H54 (cell line): ENCODE measurements at regions not wholly inside any gene's neighbourhood (a gene's known extent, or its start where the extent isn't known, plus 50 kb on each side); places are given as distances from the start of the nearest gene placed in this dataset.
"Not testable (repeated sequence)": the region's sequence is repeated elsewhere in the genome, so short reads cannot be mapped to it uniquely, and the experiment has no call there.

Source experiments
- DNase-seq: peaks from one replicate; pipeline ENCODE4 v3.0.0; 2011; ENCODE audit warnings: low spot score, mixed read lengths; ENCODE audit not compliant: insufficient read length
- FAIRE-seq: peaks from 3 replicates; lab custom pipeline; 2011; peaks lifted over from hg19 to GRCh38; lab: Jason Lieb, UNC
- POLR2A ChIP-seq: IDR thresholded peaks from 2 replicates; pipeline ENCODE4 v1.6.1; 2011; ENCODE audit warnings: low read depth, mild to moderate bottlenecking, low read length

GRCh38 chr5:29023541-29023940 lies 1985.2 kb upstream of the CDH9 start:
- TF ChIP-seq POLR2A, result no peak
- FAIRE-seq (no peak), DNase-seq (no peak)

DNA sequence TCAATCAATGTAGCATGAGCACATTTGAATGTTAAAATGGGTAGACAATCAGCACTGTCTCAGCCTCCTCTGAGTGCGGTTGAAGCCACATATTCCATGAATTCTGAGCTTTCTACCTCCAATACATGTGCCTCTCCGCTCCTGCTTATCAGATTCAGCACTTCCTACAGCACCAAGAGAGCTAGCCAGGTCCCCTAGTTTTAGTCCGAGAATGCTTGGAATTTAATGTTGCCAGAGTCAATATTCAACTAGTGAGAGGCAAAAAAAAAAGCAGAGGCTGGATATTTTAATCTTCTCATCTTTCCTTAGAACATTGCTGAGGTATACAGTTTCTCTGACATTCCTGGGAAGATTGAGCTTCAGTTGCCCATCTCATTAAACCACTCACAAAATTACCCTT lies 1979.1 kb upstream of the CDH9 start:
- FAIRE-seq (no peak), DNase-seq (no peak)
- TF ChIP-seq POLR2A, result no peak

GRCh38 chr5:29016067-29016466 lies 1977.7 kb upstream of the CDH9 start:
- no peak for FAIRE-seq
- TF ChIP-seq POLR2A, result no peak
- DNase-seq, result no peak

DNA sequence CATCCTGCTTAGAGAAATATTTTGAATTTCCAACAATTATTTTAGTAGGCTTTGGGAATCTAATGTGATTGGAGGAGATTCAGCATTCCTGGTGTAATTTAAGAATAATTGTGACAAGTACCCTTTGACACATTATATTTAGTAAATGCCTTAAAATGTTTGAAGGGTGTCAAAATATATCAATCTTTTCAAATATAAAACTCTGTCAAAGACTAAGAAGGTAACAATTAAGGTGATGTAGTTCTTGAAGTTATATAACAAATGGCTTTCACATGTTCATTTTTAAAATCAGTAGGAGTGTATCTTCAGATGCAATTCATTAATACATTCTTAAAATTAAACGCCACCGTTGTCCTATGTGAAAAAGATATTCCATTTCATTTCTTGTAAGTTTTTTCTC lies 1977.1 kb upstream of the CDH9 start:
- no peak for FAIRE-seq
- DNase-seq, result no peak
- TF ChIP-seq POLR2A, result no peak

- no peak for DNase-seq
- TF ChIP-seq POLR2A, result no peak
- FAIRE-seq, result peak; percentile 85
Observed at GRCh38 chr5:29005386-29005785, 1967.0 kb upstream of the CDH9 start.

DNA sequence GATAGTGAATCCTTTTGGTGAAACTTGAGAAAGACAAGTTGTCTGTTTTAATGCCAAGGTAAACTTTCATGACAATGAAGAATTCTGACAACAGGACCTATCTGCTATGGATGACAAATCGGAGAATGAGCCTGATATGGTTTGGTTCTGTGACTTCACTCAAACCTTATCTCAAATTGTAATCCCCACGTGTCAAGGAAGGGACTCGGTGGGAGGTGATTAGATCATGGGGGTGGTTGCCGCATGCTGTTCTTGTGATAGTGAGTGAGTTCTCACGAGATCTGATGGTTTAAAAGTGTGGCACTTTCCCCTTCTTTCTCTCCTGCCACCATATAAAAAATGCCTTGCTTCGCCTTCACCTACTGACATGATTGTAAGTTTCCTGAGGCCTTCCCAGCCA lies 1964.1 kb upstream of the CDH9 start:
- FAIRE-seq (peak; percentile 15), DNase-seq (no peak)
- TF ChIP-seq POLR2A, result no peak

GRCh38 chr5:29001666-29002065 lies 1963.3 kb upstream of the CDH9 start:
- FAIRE-seq (no peak), DNase-seq (no peak)
- TF ChIP-seq POLR2A, result no peak

GRCh38 chr5:28984639-28985038 lies 1946.3 kb upstream of the CDH9 start:
- no peak for FAIRE-seq
- TF ChIP-seq POLR2A, result no peak
- DNase-seq, result no peak

GRCh38 chr5:28975508-28975907 lies 1937.1 kb upstream of the CDH9 start:
- TF ChIP-seq POLR2A, result no peak
- FAIRE-seq, result no peak

GRCh38 chr5:28967848-28968247 lies 1929.5 kb upstream of the CDH9 start:
- FAIRE-seq, result no peak

More at GRCh38 chr5:28975508-28975907, 1937.1 kb upstream of the CDH9 start:
- DNase-seq, result no peak

GRCh38 chr5:28961816-28962215 lies 1923.4 kb upstream of the CDH9 start:
- DNase-seq (no peak), FAIRE-seq (no peak)
- no peak for TF ChIP-seq POLR2A

More at GRCh38 chr5:28967848-28968247, 1929.5 kb upstream of the CDH9 start:
- DNase-seq, result no peak
- TF ChIP-seq POLR2A, result no peak

DNA sequence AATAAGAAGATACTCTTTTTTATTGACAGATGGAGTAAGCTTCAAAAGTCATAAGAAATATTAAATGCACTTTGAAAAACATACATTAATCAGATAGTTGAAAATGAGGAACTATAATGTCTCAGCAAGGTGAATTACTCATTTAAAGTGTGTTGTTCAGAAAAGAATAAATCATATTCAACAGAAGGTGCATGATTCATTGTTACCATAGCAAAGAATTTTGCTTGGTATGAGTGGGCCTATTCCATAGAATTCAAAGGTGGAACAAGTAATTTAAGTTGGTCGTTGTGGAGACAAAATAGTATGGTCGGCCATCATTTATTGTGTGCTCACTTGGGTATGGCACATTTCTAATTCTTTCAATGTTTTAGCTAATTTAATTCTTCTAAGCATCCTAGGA lies 1920.2 kb upstream of the CDH9 start:
- no peak for TF ChIP-seq POLR2A
- DNase-seq (no peak), FAIRE-seq (peak; percentile 65)

- no peak for TF ChIP-seq POLR2A
- FAIRE-seq (no peak), DNase-seq (no peak)
Observed at GRCh38 chr5:28957450-28957849, 1919.1 kb upstream of the CDH9 start.

GRCh38 chr5:28954074-28954473 lies 1915.7 kb upstream of the CDH9 start:
- no peak for TF ChIP-seq POLR2A
- DNase-seq, result no peak
- no peak for FAIRE-seq

- DNase-seq (no peak), FAIRE-seq (no peak)
- TF ChIP-seq POLR2A, result no peak
Observed at GRCh38 chr5:28947865-28948264, 1909.5 kb upstream of the CDH9 start.

DNA sequence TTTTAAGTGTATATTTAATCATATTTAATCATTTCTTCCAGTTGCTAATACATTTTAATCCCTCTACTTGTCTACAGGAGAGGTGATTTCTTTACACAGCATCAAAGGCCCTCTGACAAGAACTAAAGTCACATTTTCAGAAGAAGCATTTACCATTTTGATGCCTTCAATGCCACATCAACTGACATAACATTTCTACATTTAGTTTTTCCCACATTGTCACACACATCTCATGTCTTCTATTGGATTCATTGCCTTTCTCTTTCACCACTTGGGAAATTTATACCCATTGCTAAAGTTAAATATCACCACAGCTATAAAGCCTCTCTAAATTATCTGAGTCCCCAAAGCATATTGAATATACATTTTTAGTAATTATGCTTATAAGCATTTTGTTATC lies 1907.5 kb upstream of the CDH9 start:
- DNase-seq, result no peak
- no peak for TF ChIP-seq POLR2A
- FAIRE-seq, result no peak

DNA sequence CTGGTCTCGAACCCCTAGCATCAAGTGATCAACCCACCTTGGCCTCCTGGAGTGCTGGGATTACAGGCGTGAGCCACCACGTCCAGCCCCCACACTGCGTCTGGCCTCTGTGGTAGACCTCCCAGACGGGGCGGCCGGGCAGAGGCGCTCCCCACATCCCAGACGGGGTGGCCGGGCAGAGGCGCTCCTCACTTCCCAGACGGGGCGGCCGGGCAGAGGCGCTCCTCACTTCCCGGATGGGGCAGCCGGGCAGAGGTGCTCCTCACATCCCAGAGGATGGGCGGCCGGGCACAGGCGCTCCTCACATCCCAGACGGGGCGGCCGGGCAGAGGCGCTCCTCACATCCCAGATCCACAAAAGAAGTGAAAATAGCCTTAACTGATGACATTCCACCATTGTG lies 1891.0 kb upstream of the CDH9 start:
- FAIRE-seq, DNase-seq: not testable (repeated sequence)

- not testable (repeated sequence) for FAIRE-seq, DNase-seq
Observed at GRCh38 chr5:28928327-28928790, 1890.0 kb upstream of the CDH9 start.
